Panc1 (cell line): ENCODE measurements at regions not wholly inside any gene's neighbourhood (a gene's known extent, or its start where the extent isn't known, plus 50 kb on each side); places are given as distances from the start of the nearest gene placed in this dataset.

Source experiments
- ATAC-seq: fragments of 200-7000 bp; cut with Tn5 transposase; 2 replicates; pipeline ENCODE4 v1.9.1; 2020; ENCODE audit warnings: mild to moderate bottlenecking, moderate library complexity
- BruUV-seq: library from RNA; stranded (reverse); fragments of 400-500 nt; replicated peaks from 2 replicates; lab custom pipeline; 2021; lab: Mats Ljungman, UMichigan
- CTCF ChIA-PET: fragments of 300-600 bp; sonication (Branson Sonifier 250); formaldehyde crosslinking; loops from one replicate; lab custom pipeline; 2022; ENCODE audit warnings: antibody characterized with exemption; lab: Charles Lee
- POLR2A ChIA-PET: fragments of 300-600 bp; sonication (Branson Sonifier 250); formaldehyde crosslinking; loops from one replicate; lab custom pipeline; 2022; ENCODE audit warnings: antibody characterized with exemption; lab: Charles Lee
- DNase-seq: peaks from one replicate; pipeline ENCODE4 v3.0.0-alpha.2; 2010; ENCODE audit warnings: low read depth, low spot score
- H3K27ac ChIP-seq: 2 replicates; pipeline ENCODE4 v1.5.1; 2011; ENCODE audit warnings: mild to moderate bottlenecking, low read length, inconsistent platforms
- H3K27me3 ChIP-seq: fragments of 200-500 bp; sonication (Bioruptor generic); 2 replicates; pipeline ENCODE4 v1.6.0; 2014; ENCODE audit warnings: low read length, inconsistent platforms; ENCODE audit not compliant: control insufficient read depth, insufficient read depth
- H3K36me3 ChIP-seq: fragments of 200-500 bp; sonication (Bioruptor generic); 2 replicates; pipeline ENCODE4 v1.5.1; 2014; ENCODE audit warnings: inconsistent platforms, mild to moderate bottlenecking, low read length, moderate library complexity; ENCODE audit not compliant: control insufficient read depth, insufficient read depth
- H3K4me1 ChIP-seq: 2 replicates; pipeline ENCODE4 v1.5.1; 2011; ENCODE audit warnings: inconsistent platforms, mild to moderate bottlenecking, low read length, moderate library complexity; ENCODE audit not compliant: control insufficient read depth, insufficient read depth
- H3K4me3 ChIP-seq, 2 experiments: 2 replicates each; pipeline ENCODE4 v1.5.1; 2011 to 2012; ENCODE audit warnings: low read depth in 2 of 2, low read length in 2 of 2, mild to moderate bottlenecking in 2 of 2, inconsistent platforms in 1 of 2, moderate library complexity in 1 of 2
- H3K9me3 ChIP-seq: fragments of 200-500 bp; sonication (Bioruptor generic); 2 replicates; pipeline ENCODE4 v1.5.1; 2014; ENCODE audit warnings: low read depth, mild to moderate bottlenecking, inconsistent platforms, low read length, moderate library complexity; ENCODE audit not compliant: control insufficient read depth, insufficient read depth
- POLR2AphosphoS5 ChIP-seq: IDR thresholded peaks from 2 replicates; pipeline ENCODE4 v1.6.1; 2012; ENCODE audit warnings: mild to moderate bottlenecking, low read depth, low read length, moderate library complexity
- SIN3A ChIP-seq: IDR thresholded peaks from 2 replicates; pipeline ENCODE4 v1.6.1; 2012; ENCODE audit warnings: low read depth, mild to moderate bottlenecking, low read length, moderate library complexity, borderline replicate concordance; ENCODE audit not compliant: insufficient read depth
- TCF7L2 ChIP-seq: IDR thresholded peaks from 2 replicates; pipeline ENCODE4 v1.6.1; 2011; ENCODE audit warnings: mild to moderate bottlenecking, low read depth, low read length, inconsistent platforms
- in situ Hi-C: cut with HindIII; loops from 2 replicates; pipeline ENCODE4 v1.10.0; 2016; ENCODE audit warnings: low sequenced_read_pairs, low pct_unique_long_range_greater_than_20kb
- intact Hi-C: fragments of 100-400 bp; cut with micrococcal nuclease; formaldehyde crosslinking; loops from one replicate; pipeline ENCODE4 v1.10.0; 2022; ENCODE audit not compliant: unreplicated experiment
- TF ChIP-seq, protein P1 (sequence below): fragments of 450-650 bp; IDR thresholded peaks from 2 replicates; pipeline ENCODE4 v1.5.1; 2017; ENCODE audit warnings: mild to moderate bottlenecking
- TF ChIP-seq, protein P2 (sequence below), 2 experiments: IDR thresholded peaks; 2 replicates each; pipeline ENCODE4 v1.6.1; 2011 to 2012; ENCODE audit warnings: low read depth in 2 of 2, control low read depth in 1 of 2, low read length in 1 of 2, mild to moderate bottlenecking in 1 of 2, moderate library complexity in 1 of 2; ENCODE audit not compliant: insufficient read depth in 1 of 2

DNA sequence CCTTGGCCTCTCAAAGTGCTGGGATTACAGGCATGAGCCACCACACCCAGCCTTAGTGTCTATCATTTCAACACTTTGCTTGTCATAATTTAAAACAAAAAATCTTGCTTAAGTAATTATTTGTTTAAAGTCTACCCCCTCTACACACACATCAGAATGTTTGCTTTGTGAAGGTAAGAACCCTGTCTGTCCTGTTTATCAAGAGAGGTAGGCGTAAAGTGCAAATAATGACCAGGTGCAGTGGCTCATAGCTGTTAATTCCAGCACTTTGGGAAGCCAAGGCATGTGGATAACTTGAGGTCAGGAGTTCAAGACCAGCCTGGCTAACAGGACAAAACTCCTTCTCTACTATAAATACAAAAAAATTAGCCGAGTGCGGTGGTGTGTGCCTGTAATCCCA is 326.7 kb upstream of the CLNK start:
- Histone ChIP-seq H3K27ac (no peak overlapping the region), H3K36me3 (no peaks in the 10 kb centered on the region), H3K27me3 (no peaks in the 10 kb centered on the region), H3K4me3 (no peak overlapping the region), H3K9me3 (no peaks in the 10 kb centered on the region), H3K4me1 (no peaks in the 10 kb centered on the region)
- DNase-seq (no peak), ATAC-seq (no peak)
- no TSS peak for BruUV-seq
- ChIA-PET CTCF (no interaction called here), POLR2A (no interaction called here)
- in situ Hi-C loops, result no loop called here
- TF ChIP-seq, protein P1, sequence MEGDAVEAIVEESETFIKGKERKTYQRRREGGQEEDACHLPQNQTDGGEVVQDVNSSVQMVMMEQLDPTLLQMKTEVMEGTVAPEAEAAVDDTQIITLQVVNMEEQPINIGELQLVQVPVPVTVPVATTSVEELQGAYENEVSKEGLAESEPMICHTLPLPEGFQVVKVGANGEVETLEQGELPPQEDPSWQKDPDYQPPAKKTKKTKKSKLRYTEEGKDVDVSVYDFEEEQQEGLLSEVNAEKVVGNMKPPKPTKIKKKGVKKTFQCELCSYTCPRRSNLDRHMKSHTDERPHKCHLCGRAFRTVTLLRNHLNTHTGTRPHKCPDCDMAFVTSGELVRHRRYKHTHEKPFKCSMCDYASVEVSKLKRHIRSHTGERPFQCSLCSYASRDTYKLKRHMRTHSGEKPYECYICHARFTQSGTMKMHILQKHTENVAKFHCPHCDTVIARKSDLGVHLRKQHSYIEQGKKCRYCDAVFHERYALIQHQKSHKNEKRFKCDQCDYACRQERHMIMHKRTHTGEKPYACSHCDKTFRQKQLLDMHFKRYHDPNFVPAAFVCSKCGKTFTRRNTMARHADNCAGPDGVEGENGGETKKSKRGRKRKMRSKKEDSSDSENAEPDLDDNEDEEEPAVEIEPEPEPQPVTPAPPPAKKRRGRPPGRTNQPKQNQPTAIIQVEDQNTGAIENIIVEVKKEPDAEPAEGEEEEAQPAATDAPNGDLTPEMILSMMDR, result no peak
- no peak for TF ChIP-seq SIN3A
- no peak for TF ChIP-seq POLR2AphosphoS5
- TF ChIP-seq, protein P2, sequence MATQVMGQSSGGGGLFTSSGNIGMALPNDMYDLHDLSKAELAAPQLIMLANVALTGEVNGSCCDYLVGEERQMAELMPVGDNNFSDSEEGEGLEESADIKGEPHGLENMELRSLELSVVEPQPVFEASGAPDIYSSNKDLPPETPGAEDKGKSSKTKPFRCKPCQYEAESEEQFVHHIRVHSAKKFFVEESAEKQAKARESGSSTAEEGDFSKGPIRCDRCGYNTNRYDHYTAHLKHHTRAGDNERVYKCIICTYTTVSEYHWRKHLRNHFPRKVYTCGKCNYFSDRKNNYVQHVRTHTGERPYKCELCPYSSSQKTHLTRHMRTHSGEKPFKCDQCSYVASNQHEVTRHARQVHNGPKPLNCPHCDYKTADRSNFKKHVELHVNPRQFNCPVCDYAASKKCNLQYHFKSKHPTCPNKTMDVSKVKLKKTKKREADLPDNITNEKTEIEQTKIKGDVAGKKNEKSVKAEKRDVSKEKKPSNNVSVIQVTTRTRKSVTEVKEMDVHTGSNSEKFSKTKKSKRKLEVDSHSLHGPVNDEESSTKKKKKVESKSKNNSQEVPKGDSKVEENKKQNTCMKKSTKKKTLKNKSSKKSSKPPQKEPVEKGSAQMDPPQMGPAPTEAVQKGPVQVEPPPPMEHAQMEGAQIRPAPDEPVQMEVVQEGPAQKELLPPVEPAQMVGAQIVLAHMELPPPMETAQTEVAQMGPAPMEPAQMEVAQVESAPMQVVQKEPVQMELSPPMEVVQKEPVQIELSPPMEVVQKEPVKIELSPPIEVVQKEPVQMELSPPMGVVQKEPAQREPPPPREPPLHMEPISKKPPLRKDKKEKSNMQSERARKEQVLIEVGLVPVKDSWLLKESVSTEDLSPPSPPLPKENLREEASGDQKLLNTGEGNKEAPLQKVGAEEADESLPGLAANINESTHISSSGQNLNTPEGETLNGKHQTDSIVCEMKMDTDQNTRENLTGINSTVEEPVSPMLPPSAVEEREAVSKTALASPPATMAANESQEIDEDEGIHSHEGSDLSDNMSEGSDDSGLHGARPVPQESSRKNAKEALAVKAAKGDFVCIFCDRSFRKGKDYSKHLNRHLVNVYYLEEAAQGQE (IDR thresholded peaks at IDR 0.05; ENCODE audit: insufficient read depth in 1 of 2, low read depth in 2 of 2, low read length in 1 of 2), result no peak
- TF ChIP-seq TCF7L2, result no peak
- intact Hi-C loops, result no loop called here

DNA sequence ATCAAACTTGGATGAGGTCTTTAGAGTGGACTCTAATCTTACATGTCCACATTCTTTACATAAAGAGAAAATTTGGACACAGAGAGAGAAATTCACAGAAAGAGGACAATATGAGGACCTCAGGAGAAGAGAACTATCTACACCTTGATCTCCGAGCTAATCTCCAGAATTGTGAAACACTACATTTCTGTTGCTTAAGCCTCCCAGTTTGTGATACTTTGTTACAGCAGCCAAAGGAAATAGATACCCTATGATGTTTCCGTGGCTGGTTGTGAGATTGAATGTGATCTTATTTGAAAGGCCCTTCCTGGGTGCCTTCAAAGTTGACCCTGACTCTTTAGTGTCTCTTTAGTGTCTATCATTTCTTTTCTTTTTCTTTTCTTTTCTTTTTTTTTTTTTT is 326.1 kb upstream of the CLNK start:
- intact Hi-C loops (no loop called here), in situ Hi-C loops (no loop called here)
- POLR2A ChIA-PET, result no interaction called here
- no TSS peak for BruUV-seq
- Histone ChIP-seq H3K9me3 (no peaks in the 10 kb centered on the region), H3K4me3 (no peak overlapping the region), H3K27ac (no peak overlapping the region), H3K36me3 (no peaks in the 10 kb centered on the region), H3K4me1 (no peaks in the 10 kb centered on the region), H3K27me3 (no peaks in the 10 kb centered on the region)
- ATAC-seq (no peak), DNase-seq (no peak)
- CTCF ChIA-PET, result no interaction called here
- TF ChIP-seq, protein P2 (IDR thresholded peaks at IDR 0.05; ENCODE audit: insufficient read depth in 1 of 2, low read depth in 2 of 2, low read length in 1 of 2), result no peak
- no peak for TF ChIP-seq TCF7L2
- TF ChIP-seq, protein P1, result no peak
- no peak for TF ChIP-seq POLR2AphosphoS5
- no peak for TF ChIP-seq SIN3A
